DND-41 (cell line): ENCODE measurements at regions not wholly inside any gene's neighbourhood (a gene's known extent, or its start where the extent isn't known, plus 50 kb on each side); places are given as distances from the start of the nearest gene placed in this dataset.

Source experiments
- ATAC-seq: fragments of 200-7000 bp; cut with Tn5 transposase; 3 replicates; pipeline ENCODE4 v1.9.1; 2021; ENCODE audit warnings: low read depth; ENCODE audit not compliant: insufficient read depth
- DNase-seq: peaks from one replicate; pipeline ENCODE4 v3.0.0-alpha.2; 2020
- H2AFZ ChIP-seq: 2 replicates; pipeline ENCODE4 v1.6.0; 2012; ENCODE audit warnings: low read depth, low read length
- H3K27ac ChIP-seq: 2 replicates; pipeline ENCODE4 v1.5.1; 2012; ENCODE audit warnings: low read length, inconsistent platforms
- H3K27me3 ChIP-seq: fragments of 200-600 bp; sonication (generic); 2 replicates; pipeline ENCODE4 v1.6.0; 2012; ENCODE audit warnings: low read length, mild to moderate bottlenecking, inconsistent platforms; ENCODE audit not compliant: insufficient read depth, poor library complexity
- H3K36me3 ChIP-seq: 2 replicates; pipeline ENCODE4 v1.5.1; 2012; ENCODE audit warnings: low read length, inconsistent platforms; ENCODE audit not compliant: insufficient read depth
- H3K4me1 ChIP-seq: 2 replicates; pipeline ENCODE4 v1.5.1; 2012; ENCODE audit warnings: mild to moderate bottlenecking, low read length; ENCODE audit not compliant: insufficient read depth
- H3K4me2 ChIP-seq: 2 replicates; pipeline ENCODE4 v1.6.0; 2012; ENCODE audit warnings: mild to moderate bottlenecking, moderate library complexity, low read length, inconsistent platforms; ENCODE audit not compliant: insufficient read depth
- H3K4me3 ChIP-seq, 2 experiments: fragments of 200-600 bp in 1 of 2; shearing (Covaris generic) in 1 of 2; 2 replicates each; pipeline ENCODE4 v1.5.1; 2012 to 2016; ENCODE audit warnings: inconsistent platforms in 2 of 2, low read length in 2 of 2, mild to moderate bottlenecking in 2 of 2, low read depth in 1 of 2, moderate library complexity in 1 of 2
- H3K79me2 ChIP-seq: 2 replicates; pipeline ENCODE4 v1.6.0; 2012; ENCODE audit warnings: low read length, inconsistent platforms; ENCODE audit not compliant: insufficient read depth
- H3K9ac ChIP-seq: 2 replicates; pipeline ENCODE4 v1.6.0; 2012; ENCODE audit warnings: low read depth, mild to moderate bottlenecking, inconsistent platforms, low read length, moderate library complexity
- H3K9me3 ChIP-seq: 2 replicates; pipeline ENCODE4 v1.5.1; 2012; ENCODE audit warnings: low read length, moderate library complexity, mild to moderate bottlenecking, inconsistent platforms; ENCODE audit not compliant: insufficient read depth, severe bottlenecking
- H4K20me1 ChIP-seq: 2 replicates; pipeline ENCODE4 v1.6.0; 2012; ENCODE audit warnings: low read length; ENCODE audit not compliant: insufficient read depth
- CTCF ChIP-seq: IDR thresholded peaks from 2 replicates; pipeline ENCODE4 v1.5.1; 2012; ENCODE audit warnings: borderline replicate concordance, low read length, moderate library complexity, mild to moderate bottlenecking; ENCODE audit not compliant: poor library complexity, severe bottlenecking; ENCODE audit errors: extremely low read depth
- EZH2 ChIP-seq: IDR thresholded peaks from 3 replicates; pipeline ENCODE4 v1.6.1; 2012; ENCODE audit warnings: borderline replicate concordance, low read depth, mild to moderate bottlenecking, moderate library complexity, low read length, inconsistent platforms; ENCODE audit not compliant: severe bottlenecking

- ATAC-seq: no peak
- no peak for DNase-seq
- no peaks in the 10 kb centered on the region for H3K79me2 ChIP-seq
- no peak overlapping the region for H2AFZ ChIP-seq
- no peaks in the 10 kb centered on the region for H3K27me3 ChIP-seq
- no peaks in the 10 kb centered on the region for H3K4me1 ChIP-seq
- no peak overlapping the region for H3K4me2 ChIP-seq
- no peak overlapping the region for H3K9ac ChIP-seq
- H3K36me3 ChIP-seq: no peaks in the 10 kb centered on the region
- H3K27ac ChIP-seq: no peak overlapping the region
- no peaks in the 10 kb centered on the region for H4K20me1 ChIP-seq
- H3K4me3 ChIP-seq: no peak overlapping the region
- H3K9me3 ChIP-seq: no peaks in the 10 kb centered on the region
- TF ChIP-seq EZH2 (no peak), CTCF (no peak)
These were observed 68.6 kb downstream of the TMEM100 start for GRCh38 chr17:55654022-55654421.

DNA sequence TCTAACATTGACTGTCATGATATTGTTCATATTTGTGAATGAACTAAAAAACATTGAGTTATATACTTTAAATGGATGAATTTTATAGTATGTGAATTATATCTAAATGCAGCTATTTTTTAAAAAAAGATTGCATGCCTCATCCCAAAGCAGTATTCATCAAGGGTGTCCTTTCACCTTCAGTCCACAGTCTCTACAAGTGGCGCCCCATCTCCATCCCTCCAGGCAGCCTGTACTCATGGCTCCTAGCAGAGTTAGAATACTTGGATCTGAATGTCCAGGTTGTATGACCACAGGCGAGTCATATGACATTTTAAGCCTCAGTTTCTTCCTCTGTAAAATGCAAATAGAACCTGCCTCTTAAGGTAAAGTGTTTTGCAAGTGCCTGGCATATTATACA is 69.8 kb downstream of the TMEM100 start:
- Histone ChIP-seq H3K4me1 (no peaks in the 10 kb centered on the region), H3K27ac (no peak overlapping the region), H3K4me3 (no peak overlapping the region), H3K9me3 (no peaks in the 10 kb centered on the region), H3K36me3 (no peaks in the 10 kb centered on the region), H2AFZ (no peak overlapping the region), H3K4me2 (no peak overlapping the region), H4K20me1 (no peaks in the 10 kb centered on the region), H3K9ac (no peak overlapping the region), H3K27me3 (peaks cover 3% of the 10 kb centered on the region), H3K79me2 (no peaks in the 10 kb centered on the region)
- DNase-seq: no peak
- TF ChIP-seq EZH2: no peak
- no peak for TF ChIP-seq CTCF
- ATAC-seq: no peak

- DNase-seq: no peak
- H3K36me3 ChIP-seq: no peaks in the 10 kb centered on the region
- no peak overlapping the region for H3K4me3 ChIP-seq
- no peak for ATAC-seq
- H3K27me3 ChIP-seq: peaks cover 5% of the 10 kb centered on the region
- no peaks in the 10 kb centered on the region for H4K20me1 ChIP-seq
- TF ChIP-seq CTCF: no peak
- no peak for TF ChIP-seq EZH2
- H3K79me2 ChIP-seq: no peaks in the 10 kb centered on the region
- H3K27ac ChIP-seq: no peak overlapping the region
- H3K4me1 ChIP-seq: no peaks in the 10 kb centered on the region
- no peak overlapping the region for H2AFZ ChIP-seq
- no peaks in the 10 kb centered on the region for H3K9me3 ChIP-seq
- H3K4me2 ChIP-seq: no peak overlapping the region
- H3K9ac ChIP-seq: no peak overlapping the region
These were observed 70.4 kb downstream of the TMEM100 start for GRCh38 chr17:55652114-55652823.
